ENCODE measurements at regions not wholly inside any gene's neighbourhood (a gene's known extent, or its start where the extent isn't known, plus 50 kb on each side); places are given as distances from the start of the nearest gene placed in this dataset.

- no peaks in the 10 kb centered on the region for H3K36me3 ChIP-seq (ENCODE audit: control insufficient read depth in 2 of 2, extremely low read depth in 1 of 2, insufficient read depth in 2 of 2, low read length in 2 of 2)
- no peak overlapping the region for H2AFZ ChIP-seq (ENCODE audit: low read depth, low read length)
- ChIA-PET POLR2A (no interaction called here), CTCF (no interaction called here)
- H3K4me2 ChIP-seq (ENCODE audit: insufficient read depth, low read length): no peak overlapping the region
- H3K27ac ChIP-seq (ENCODE audit: insufficient read depth, low read depth, low read length): no peak overlapping the region
- no peaks in the 10 kb centered on the region for H4K20me1 ChIP-seq (replicated peaks; ENCODE audit: control insufficient read depth, extremely low read depth, insufficient read depth, low read length)
- no peak for DNase-seq (ENCODE audit: low read depth, low spot score)
- no peak overlapping the region for H3K9ac ChIP-seq (replicated peaks; ENCODE audit: extremely low read depth, insufficient read depth, low read length)
- no TSS peak for BruUV-seq (replicated peaks)
- dilution Hi-C loops (cut with MboI; ENCODE audit: extremely low pct_ligation_motif_present, low sequenced_read_pairs): no loop called here
- no peaks in the 10 kb centered on the region for H3K79me2 ChIP-seq (ENCODE audit: control insufficient read depth, insufficient read depth, low read length)
- no peaks in the 10 kb centered on the region for H3K4me1 ChIP-seq (ENCODE audit: control insufficient read depth, extremely low read depth, insufficient read depth, low read length)
- TF ChIP-seq MYC (IDR thresholded peaks at IDR 0.05; ENCODE audit: low read depth, low read length): no peak
- TF ChIP-seq POLR2A (IDR thresholded peaks at IDR 0.05; ENCODE audit: low read depth, low read length): no peak
- no peak for TF ChIP-seq FOS (IDR thresholded peaks at IDR 0.05; ENCODE audit: borderline replicate concordance, insufficient read depth, low read length)
- no peak for TF ChIP-seq GATA2 (IDR thresholded peaks at IDR 0.05; ENCODE audit: insufficient read depth, insufficient read length, low read depth, low read length)
- no peak for TF ChIP-seq POLR2AphosphoS5 (IDR thresholded peaks at IDR 0.05; ENCODE audit: insufficient read depth, low read depth, low read length)
- TF ChIP-seq EZH2 (IDR thresholded peaks at IDR 0.05; ENCODE audit: borderline replicate concordance, low read depth, low read length, severe bottlenecking): no peak
- TF ChIP-seq, protein P1, sequence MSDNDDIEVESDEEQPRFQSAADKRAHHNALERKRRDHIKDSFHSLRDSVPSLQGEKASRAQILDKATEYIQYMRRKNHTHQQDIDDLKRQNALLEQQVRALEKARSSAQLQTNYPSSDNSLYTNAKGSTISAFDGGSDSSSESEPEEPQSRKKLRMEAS (IDR thresholded peaks at IDR 0.05; ENCODE audit: insufficient read depth, insufficient read length): no peak
- no peak for TF ChIP-seq JUN (IDR thresholded peaks at IDR 0.05; ENCODE audit: borderline replicate concordance, insufficient read depth, insufficient read length, low read depth)
- no peak for TF ChIP-seq CTCF (IDR thresholded peaks at IDR 0.05; ENCODE audit: extremely low read depth in 1 of 2, insufficient read depth in 1 of 2, low read depth in 1 of 2, low read length in 2 of 2)
- no peaks in the 10 kb centered on the region for H3K27me3 ChIP-seq (ENCODE audit: control insufficient read depth in 2 of 2, insufficient read depth in 2 of 2, low read length in 2 of 2)
- FAIRE-seq: no peak
- no peak overlapping the region for H3K4me3 ChIP-seq (replicated peaks in 1 of 3; ENCODE audit: insufficient read depth in 1 of 3, low read depth in 1 of 3, low read length in 3 of 3)
- no peaks in the 10 kb centered on the region for H3K9me1 ChIP-seq (replicated peaks; ENCODE audit: control insufficient read depth, extremely low read depth, insufficient read depth, low read length)
- no peaks in the 10 kb centered on the region for H3K9me3 ChIP-seq (replicated peaks; ENCODE audit: control insufficient read depth, insufficient read depth, low read length)
- intact Hi-C loops (cut with micrococcal nuclease): no loop called here
These were observed 199.2 kb downstream of the TBXT start for GRCh38 chr6:165968408-165968807.

All from endothelial cell of umbilical vein (primary cell).